Adrenal gland (tissue), 5 donors: ENCODE measurements at regions not wholly inside any gene's neighbourhood (a gene's known extent, or its start where the extent isn't known, plus 50 kb on each side); places are given as distances from the start of the nearest gene placed in this dataset.
"Not testable (repeated sequence)": the region's sequence is repeated elsewhere in the genome, so short reads cannot be mapped to it uniquely, and the experiment has no call there.

ENCODE experiments used
- POLR2A ChIP-seq, 2 donors: fragments of 450-650 bp; IDR thresholded peaks; one replicate each; pipeline ENCODE4 v1.6.1; 2017; ENCODE audit warnings: antibody characterized with exemption in 2 of 2, mild to moderate bottlenecking in 2 of 2, moderate library complexity in 1 of 2
- TF ChIP-seq, protein P1 (sequence below), 6 experiments: fragments of 450-650 bp in 4 of 6; fragments of 200-600 bp in 2 of 6; sonication (generic) in 1 of 6; IDR thresholded peaks; 1 replicate in 5 of 6; 2 replicates in 1 of 6; pipeline versions ENCODE4 v1.5.1 to v1.8.0; 2016 to 2021; ENCODE audit warnings: antibody characterized with exemption in 6 of 6, mild to moderate bottlenecking in 2 of 6, moderate library complexity in 1 of 6
- donor health status: DM: no; HTN: no; CAD: no.

- TF ChIP-seq, protein P1, sequence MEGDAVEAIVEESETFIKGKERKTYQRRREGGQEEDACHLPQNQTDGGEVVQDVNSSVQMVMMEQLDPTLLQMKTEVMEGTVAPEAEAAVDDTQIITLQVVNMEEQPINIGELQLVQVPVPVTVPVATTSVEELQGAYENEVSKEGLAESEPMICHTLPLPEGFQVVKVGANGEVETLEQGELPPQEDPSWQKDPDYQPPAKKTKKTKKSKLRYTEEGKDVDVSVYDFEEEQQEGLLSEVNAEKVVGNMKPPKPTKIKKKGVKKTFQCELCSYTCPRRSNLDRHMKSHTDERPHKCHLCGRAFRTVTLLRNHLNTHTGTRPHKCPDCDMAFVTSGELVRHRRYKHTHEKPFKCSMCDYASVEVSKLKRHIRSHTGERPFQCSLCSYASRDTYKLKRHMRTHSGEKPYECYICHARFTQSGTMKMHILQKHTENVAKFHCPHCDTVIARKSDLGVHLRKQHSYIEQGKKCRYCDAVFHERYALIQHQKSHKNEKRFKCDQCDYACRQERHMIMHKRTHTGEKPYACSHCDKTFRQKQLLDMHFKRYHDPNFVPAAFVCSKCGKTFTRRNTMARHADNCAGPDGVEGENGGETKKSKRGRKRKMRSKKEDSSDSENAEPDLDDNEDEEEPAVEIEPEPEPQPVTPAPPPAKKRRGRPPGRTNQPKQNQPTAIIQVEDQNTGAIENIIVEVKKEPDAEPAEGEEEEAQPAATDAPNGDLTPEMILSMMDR (IDR thresholded peaks at IDR 0.05), result not testable (repeated sequence)
- not testable (repeated sequence) for TF ChIP-seq POLR2A (IDR thresholded peaks at IDR 0.05)
These were observed 136.3 kb upstream of the PARD3 start for GRCh38 chr10:34951263-34951887.
